ENCODE measurements at regions not wholly inside any gene's neighbourhood (a gene's known extent, or its start where the extent isn't known, plus 50 kb on each side); places are given as distances from the start of the nearest gene placed in this dataset.

GRCh38 chr14:39812532-39813320 is 380.5 kb upstream of the FBXO33 start:
- Histone ChIP-seq H3K27me3 (ENCODE audit: insufficient read depth) (no peaks in the 10 kb centered on the region), H4K20me1 (ENCODE audit: insufficient read depth) (no peaks in the 10 kb centered on the region), H3K4me1 (ENCODE audit: control insufficient read depth in 1 of 2, insufficient read depth in 2 of 2, low read depth in 1 of 2, low read length in 1 of 2) (no peaks in the 10 kb centered on the region), H3K36me3 (replicated peaks in 1 of 2; ENCODE audit: control insufficient read depth in 1 of 2, insufficient read depth in 2 of 2, low read length in 1 of 2) (no peaks in the 10 kb centered on the region), H3F3A (replicated peaks; ENCODE audit: insufficient read depth) (no peaks in the 10 kb centered on the region), H3K79me2 (ENCODE audit: insufficient read depth) (no peaks in the 10 kb centered on the region), H2AFZ (ENCODE audit: low read depth) (no peak overlapping the region), H3K27ac (ENCODE audit: low read depth in 2 of 2, low read length in 1 of 2) (no peak overlapping the region), H3K4me3 (ENCODE audit: low read depth in 2 of 2, low read length in 1 of 2) (no peak overlapping the region), H3K9me3 (no peaks in the 10 kb centered on the region), H3K9me2 (no peaks in the 10 kb centered on the region), H3K9ac (no peak overlapping the region), H3K4me2 (no peak overlapping the region)
- WGBS (ENCODE audit: low lambda C conversion rate), result 13% methylated on average over 3 of the region's 3 CpGs
- CTCF ChIA-PET, result no interaction called here
- TF ChIP-seq NRF1 (IDR thresholded peaks at IDR 0.05; ENCODE audit: low read depth, low read length), result no peak
- TF ChIP-seq RAD21 (IDR thresholded peaks at IDR 0.05; ENCODE audit: low read length), result no peak
- no peak for TF ChIP-seq REST (IDR thresholded peaks at IDR 0.05; ENCODE audit: low read depth, low read length)
- TF ChIP-seq GATA2 (CRISPR knock-in tag; IDR thresholded peaks at IDR 0.05), result no peak
- no peak for TF ChIP-seq RCOR1 (IDR thresholded peaks at IDR 0.05; ENCODE audit: low read length)
- TF ChIP-seq, protein P1, sequence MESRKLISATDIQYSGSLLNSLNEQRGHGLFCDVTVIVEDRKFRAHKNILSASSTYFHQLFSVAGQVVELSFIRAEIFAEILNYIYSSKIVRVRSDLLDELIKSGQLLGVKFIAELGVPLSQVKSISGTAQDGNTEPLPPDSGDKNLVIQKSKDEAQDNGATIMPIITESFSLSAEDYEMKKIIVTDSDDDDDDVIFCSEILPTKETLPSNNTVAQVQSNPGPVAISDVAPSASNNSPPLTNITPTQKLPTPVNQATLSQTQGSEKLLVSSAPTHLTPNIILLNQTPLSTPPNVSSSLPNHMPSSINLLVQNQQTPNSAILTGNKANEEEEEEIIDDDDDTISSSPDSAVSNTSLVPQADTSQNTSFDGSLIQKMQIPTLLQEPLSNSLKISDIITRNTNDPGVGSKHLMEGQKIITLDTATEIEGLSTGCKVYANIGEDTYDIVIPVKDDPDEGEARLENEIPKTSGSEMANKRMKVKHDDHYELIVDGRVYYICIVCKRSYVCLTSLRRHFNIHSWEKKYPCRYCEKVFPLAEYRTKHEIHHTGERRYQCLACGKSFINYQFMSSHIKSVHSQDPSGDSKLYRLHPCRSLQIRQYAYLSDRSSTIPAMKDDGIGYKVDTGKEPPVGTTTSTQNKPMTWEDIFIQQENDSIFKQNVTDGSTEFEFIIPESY (IDR thresholded peaks at IDR 0.05; ENCODE audit: borderline replicate concordance, low read depth), result no peak
- DNase-seq, result no peak
- POLR2A ChIA-PET, result no interaction called here

DNA sequence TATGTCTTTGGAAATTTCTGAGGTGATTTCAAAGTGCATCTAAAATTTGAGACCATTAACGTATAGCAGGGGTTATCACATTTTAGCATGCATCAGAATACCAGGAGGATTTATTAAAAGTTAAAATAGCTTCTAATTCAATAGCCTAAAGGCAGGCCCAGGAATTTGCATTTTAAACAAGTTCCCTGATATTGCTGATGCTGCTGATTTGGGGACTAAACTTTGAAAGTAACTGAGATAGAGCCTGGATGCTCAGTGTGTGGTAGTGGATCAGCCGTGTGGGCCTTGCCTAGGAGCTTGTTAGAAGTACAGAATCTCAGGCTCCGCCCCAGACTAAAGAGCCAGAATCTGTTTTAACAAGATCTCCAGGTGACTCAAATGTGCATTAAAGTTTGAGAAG is 375.0 kb upstream of the FBXO33 start:
- Histone ChIP-seq H4K20me1 (ENCODE audit: insufficient read depth) (no peaks in the 10 kb centered on the region), H3K4me2 (no peak overlapping the region), H3K79me2 (ENCODE audit: insufficient read depth) (no peaks in the 10 kb centered on the region), H2AFZ (ENCODE audit: low read depth) (no peak overlapping the region), H3K9ac (no peak overlapping the region), H3F3A (replicated peaks; ENCODE audit: insufficient read depth) (no peaks in the 10 kb centered on the region), H3K36me3 (replicated peaks in 1 of 2; ENCODE audit: control insufficient read depth in 1 of 2, insufficient read depth in 2 of 2, low read length in 1 of 2) (no peaks in the 10 kb centered on the region), H3K4me1 (ENCODE audit: control insufficient read depth in 1 of 2, insufficient read depth in 2 of 2, low read depth in 1 of 2, low read length in 1 of 2) (no peaks in the 10 kb centered on the region), H3K27me3 (ENCODE audit: insufficient read depth) (no peaks in the 10 kb centered on the region), H3K9me3 (no peaks in the 10 kb centered on the region), H3K27ac (ENCODE audit: low read depth in 2 of 2, low read length in 1 of 2) (no peak overlapping the region), H3K4me3 (ENCODE audit: low read depth in 2 of 2, low read length in 1 of 2) (no peak overlapping the region), H3K9me2 (no peaks in the 10 kb centered on the region)
- ChIA-PET POLR2A (no interaction called here), CTCF (no interaction called here)
- no peak for DNase-seq
- WGBS (ENCODE audit: low lambda C conversion rate), result 3% methylated on average over 3 of the region's 3 CpGs
- no peak for TF ChIP-seq CHD2 (IDR thresholded peaks at IDR 0.05; ENCODE audit: low read length, partially characterized antibody)
- TF ChIP-seq, protein P2, sequence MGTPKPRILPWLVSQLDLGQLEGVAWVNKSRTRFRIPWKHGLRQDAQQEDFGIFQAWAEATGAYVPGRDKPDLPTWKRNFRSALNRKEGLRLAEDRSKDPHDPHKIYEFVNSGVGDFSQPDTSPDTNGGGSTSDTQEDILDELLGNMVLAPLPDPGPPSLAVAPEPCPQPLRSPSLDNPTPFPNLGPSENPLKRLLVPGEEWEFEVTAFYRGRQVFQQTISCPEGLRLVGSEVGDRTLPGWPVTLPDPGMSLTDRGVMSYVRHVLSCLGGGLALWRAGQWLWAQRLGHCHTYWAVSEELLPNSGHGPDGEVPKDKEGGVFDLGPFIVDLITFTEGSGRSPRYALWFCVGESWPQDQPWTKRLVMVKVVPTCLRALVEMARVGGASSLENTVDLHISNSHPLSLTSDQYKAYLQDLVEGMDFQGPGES (IDR thresholded peaks at IDR 0.05; ENCODE audit: low read depth, low read length), result no peak
- TF ChIP-seq YY1 (IDR thresholded peaks at IDR 0.05; ENCODE audit: low read depth), result no peak
- TF ChIP-seq, protein P3, sequence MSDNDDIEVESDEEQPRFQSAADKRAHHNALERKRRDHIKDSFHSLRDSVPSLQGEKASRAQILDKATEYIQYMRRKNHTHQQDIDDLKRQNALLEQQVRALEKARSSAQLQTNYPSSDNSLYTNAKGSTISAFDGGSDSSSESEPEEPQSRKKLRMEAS (IDR thresholded peaks at IDR 0.05; ENCODE audit: low read depth), result no peak
- no peak for TF ChIP-seq TEAD4 (IDR thresholded peaks at IDR 0.05; ENCODE audit: borderline replicate concordance, insufficient read depth)
- no peak for TF ChIP-seq REST (IDR thresholded peaks at IDR 0.05; ENCODE audit: low read depth, low read length)
- no peak for TF ChIP-seq EZH2phosphoT487 (IDR thresholded peaks at IDR 0.05; ENCODE audit: borderline replicate concordance, low read depth)
- TF ChIP-seq FOXJ3 (CRISPR knock-in tag; IDR thresholded peaks at IDR 0.05), result no peak
- TF ChIP-seq RFX5 (IDR thresholded peaks at IDR 0.05; ENCODE audit: low read length), result no peak
- no peak for TF ChIP-seq RAD21 (IDR thresholded peaks at IDR 0.05; ENCODE audit: low read length)
- no peak for TF ChIP-seq SIN3A (IDR thresholded peaks at IDR 0.05; ENCODE audit: borderline replicate concordance, low read depth, low read length)
